Karpas-422 (cell line): ENCODE measurements at regions not wholly inside any gene's neighbourhood (a gene's known extent, or its start where the extent isn't known, plus 50 kb on each side); places are given as distances from the start of the nearest gene placed in this dataset.
"Not testable (repeated sequence)": the region's sequence is repeated elsewhere in the genome, so short reads cannot be mapped to it uniquely, and the experiment has no call there.

Experiments
- DNase-seq: peaks from one replicate; pipeline ENCODE4 v3.0.0-alpha.2; 2015
- H2AFZ ChIP-seq: fragments of 200-600 bp; sonication (generic); 2 replicates; pipeline ENCODE4 v1.6.1; 2014; ENCODE audit warnings: antibody characterized with exemption, low read length, mixed read lengths
- H3K27ac ChIP-seq: fragments of 200-600 bp; sonication (generic); 2 replicates; pipeline ENCODE4 v1.5.1; 2014; ENCODE audit warnings: mild to moderate bottlenecking, low read length, moderate library complexity
- H3K27me3 ChIP-seq: fragments of 200-600 bp; sonication (generic); 2 replicates; pipeline ENCODE4 v1.6.1; 2014; ENCODE audit warnings: low read length, mixed read lengths
- H3K36me3 ChIP-seq: fragments of 200-600 bp; sonication (generic); 2 replicates; pipeline ENCODE4 v1.6.1; 2014; ENCODE audit warnings: low read length, mixed read lengths; ENCODE audit not compliant: insufficient read depth
- H3K4me1 ChIP-seq: fragments of 200-600 bp; sonication (generic); 2 replicates; pipeline ENCODE4 v1.6.1; 2014; ENCODE audit warnings: mild to moderate bottlenecking, low read length, mixed read lengths
- H3K4me2 ChIP-seq: fragments of 200-600 bp; sonication (generic); 2 replicates; pipeline ENCODE4 v1.6.1; 2014; ENCODE audit warnings: low read length, low read depth, mild to moderate bottlenecking; ENCODE audit not compliant: poor library complexity, severe bottlenecking
- H3K4me3 ChIP-seq: fragments of 200-600 bp; sonication (generic); 2 replicates; pipeline ENCODE4 v1.5.1; 2014; ENCODE audit warnings: mild to moderate bottlenecking, antibody characterized with exemption, low read length, mixed read lengths
- H3K79me2 ChIP-seq: fragments of 200-600 bp; sonication (generic); 2 replicates; pipeline ENCODE4 v1.6.1; 2014; ENCODE audit warnings: mild to moderate bottlenecking, low read length, mixed read lengths
- H3K9ac ChIP-seq: fragments of 200-600 bp; sonication (generic); 2 replicates; pipeline ENCODE4 v1.6.0; 2014; ENCODE audit warnings: low read length
- H3K9me2 ChIP-seq: fragments of 200-600 bp; sonication (generic), shearing (Covaris generic); replicated peaks from 2 replicates; pipeline ENCODE4 v1.6.0; 2014; ENCODE audit warnings: mild to moderate bottlenecking, low read length, moderate library complexity; ENCODE audit not compliant: insufficient read depth
- H3K9me3 ChIP-seq: fragments of 300-700, 200-600 bp; sonication (generic); 2 replicates; pipeline ENCODE4 v1.6.1; 2014; ENCODE audit warnings: low read length, mixed read lengths
- H4K20me1 ChIP-seq: fragments of 200-600 bp; sonication (generic); 2 replicates; pipeline ENCODE4 v1.6.1; 2014; ENCODE audit warnings: mild to moderate bottlenecking, antibody characterized with exemption, low read length, low read depth; ENCODE audit not compliant: insufficient read depth

DNA sequence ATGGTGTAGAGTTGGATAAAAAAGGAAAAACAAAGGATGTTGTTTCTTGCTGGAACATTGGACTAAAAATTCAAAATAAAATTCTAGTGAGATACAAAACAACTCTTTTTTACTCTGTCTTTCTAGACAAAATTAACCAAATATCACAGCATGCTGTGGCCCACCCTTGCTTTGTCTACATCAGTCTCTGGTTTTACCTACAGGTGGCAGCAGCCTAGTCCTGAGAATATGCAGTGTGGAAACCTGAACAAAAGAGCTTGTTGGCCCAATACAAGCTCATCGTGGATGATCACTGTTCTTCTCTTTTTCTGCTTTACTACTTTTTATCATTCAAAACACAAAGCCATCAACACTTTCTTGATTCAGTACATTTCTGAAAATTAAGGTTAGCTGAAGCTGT lies 210.4 kb downstream of the CDH19 start:
- Histone ChIP-seq H3K4me2 (no peak overlapping the region), H3K9me3 (peaks cover 56% of the 10 kb centered on the region), H3K27ac (no peak overlapping the region), H3K9me2 (no peaks in the 10 kb centered on the region), H4K20me1 (no peaks in the 10 kb centered on the region), H3K4me1 (no peaks in the 10 kb centered on the region), H3K27me3 (no peaks in the 10 kb centered on the region), H3K4me3 (peak overlapping the region; percentile 37), H3K79me2 (no peaks in the 10 kb centered on the region), H2AFZ (no peak overlapping the region), H3K36me3 (no peaks in the 10 kb centered on the region), H3K9ac (no peak overlapping the region)
- DNase-seq = no peak

DNA sequence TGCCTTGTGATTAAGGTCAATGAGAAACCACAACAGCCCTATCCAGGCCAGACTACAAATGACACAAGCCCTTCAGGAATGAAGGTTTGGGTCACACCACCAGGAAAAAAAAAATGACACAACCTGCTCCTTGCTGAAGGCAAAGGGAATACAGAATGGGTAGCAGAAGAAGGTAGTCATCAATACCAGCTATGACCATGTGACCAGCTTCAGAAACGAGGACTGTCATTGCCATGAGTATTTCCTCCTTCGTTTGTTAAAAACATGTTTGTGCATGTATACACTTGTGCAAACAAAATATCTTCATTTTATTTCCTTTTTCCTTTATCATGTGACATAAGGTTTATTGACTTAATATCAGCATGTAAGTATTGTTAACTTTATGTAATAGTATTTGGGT lies 226.6 kb downstream of the CDH19 start:
- no peaks in the 10 kb centered on the region for H3K36me3 ChIP-seq
- DNase-seq = no peak
- H3K9me3 ChIP-seq = peaks cover 56% of the 10 kb centered on the region
- no peaks in the 10 kb centered on the region for H3K4me1 ChIP-seq
- no peak overlapping the region for H3K27ac ChIP-seq
- H3K27me3 ChIP-seq = no peaks in the 10 kb centered on the region
- H3K4me2 ChIP-seq = no peak overlapping the region
- H3K79me2 ChIP-seq = no peaks in the 10 kb centered on the region
- H4K20me1 ChIP-seq = no peaks in the 10 kb centered on the region
- H3K4me3 ChIP-seq = no peak overlapping the region
- no peak overlapping the region for H3K9ac ChIP-seq
- no peaks in the 10 kb centered on the region for H3K9me2 ChIP-seq
- H2AFZ ChIP-seq = no peak overlapping the region

DNA sequence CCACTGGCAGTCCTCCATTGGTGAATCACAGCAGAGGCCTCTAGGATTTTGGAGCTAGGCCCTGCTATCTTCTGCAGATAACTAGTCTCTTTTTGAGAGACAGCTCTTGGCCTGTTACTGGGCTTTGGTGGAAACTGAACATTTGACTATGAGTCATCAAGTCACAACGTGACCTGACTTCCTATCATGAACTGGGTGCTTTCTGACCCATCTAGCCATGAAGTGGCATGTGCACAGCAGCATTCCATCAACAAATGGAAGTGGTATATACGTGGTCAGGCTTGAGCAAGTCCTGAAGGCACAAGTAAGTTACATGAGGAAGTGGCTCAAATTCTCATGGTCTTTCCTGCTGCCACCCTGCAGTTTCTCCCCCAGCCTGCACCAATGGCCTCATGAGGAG lies 228.5 kb downstream of the CDH19 start:
- not testable (repeated sequence) for H3K4me2 ChIP-seq, H3K4me1 ChIP-seq, H3K9me2 ChIP-seq, H4K20me1 ChIP-seq, H3K9ac ChIP-seq, H3K79me2 ChIP-seq, DNase-seq, H3K27me3 ChIP-seq, H3K4me3 ChIP-seq, H3K36me3 ChIP-seq, H2AFZ ChIP-seq, H3K27ac ChIP-seq
- H3K9me3 ChIP-seq = peaks cover 52% of the 10 kb centered on the region

DNA sequence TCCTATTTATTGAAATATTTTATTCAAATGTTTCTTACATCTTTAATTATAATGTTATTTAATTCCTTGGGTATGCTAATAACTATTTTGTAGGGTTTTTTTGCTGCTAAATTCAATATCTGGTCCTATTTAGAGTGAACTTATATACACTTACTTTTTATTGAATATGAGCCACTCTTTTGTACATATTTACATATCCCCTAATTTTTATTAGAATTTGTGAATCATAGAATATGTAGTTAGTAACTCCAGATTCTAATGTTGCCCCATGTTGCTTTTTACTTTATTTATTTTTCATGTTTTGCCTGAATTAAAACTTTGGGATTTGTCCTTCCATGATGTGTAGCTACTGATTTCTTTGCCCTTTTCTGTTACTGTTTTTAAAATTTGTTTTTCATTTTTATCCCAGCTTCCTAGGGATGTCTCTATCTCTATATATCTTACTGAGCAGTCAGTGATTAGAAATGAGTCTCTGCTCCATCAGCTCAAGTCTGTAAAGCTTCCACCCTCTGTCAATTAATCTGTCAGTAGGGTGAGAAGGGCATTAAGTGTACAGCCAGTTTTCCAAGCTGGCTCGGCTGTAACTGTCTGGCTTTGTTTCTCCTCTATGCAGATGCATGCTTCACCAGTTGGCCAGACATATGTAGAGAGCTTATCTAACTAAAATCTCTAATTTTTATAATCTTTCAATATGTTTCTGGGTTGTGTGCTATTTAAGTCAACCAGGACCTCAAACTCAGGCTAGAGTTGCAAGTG lies 256.9 kb downstream of the CDH19 start:
- DNase-seq = no peak
- H3K9me2 ChIP-seq = no peaks in the 10 kb centered on the region
- H3K9me3 ChIP-seq = peaks cover 51% of the 10 kb centered on the region
- no peak overlapping the region for H3K4me3 ChIP-seq
- H3K27ac ChIP-seq = no peak overlapping the region
- H4K20me1 ChIP-seq = no peaks in the 10 kb centered on the region
- H3K36me3 ChIP-seq = no peaks in the 10 kb centered on the region
- H3K79me2 ChIP-seq = no peaks in the 10 kb centered on the region
- no peak overlapping the region for H3K4me2 ChIP-seq
- H2AFZ ChIP-seq = no peak overlapping the region
- H3K4me1 ChIP-seq = no peaks in the 10 kb centered on the region
- H3K27me3 ChIP-seq = no peaks in the 10 kb centered on the region
- no peak overlapping the region for H3K9ac ChIP-seq

DNA sequence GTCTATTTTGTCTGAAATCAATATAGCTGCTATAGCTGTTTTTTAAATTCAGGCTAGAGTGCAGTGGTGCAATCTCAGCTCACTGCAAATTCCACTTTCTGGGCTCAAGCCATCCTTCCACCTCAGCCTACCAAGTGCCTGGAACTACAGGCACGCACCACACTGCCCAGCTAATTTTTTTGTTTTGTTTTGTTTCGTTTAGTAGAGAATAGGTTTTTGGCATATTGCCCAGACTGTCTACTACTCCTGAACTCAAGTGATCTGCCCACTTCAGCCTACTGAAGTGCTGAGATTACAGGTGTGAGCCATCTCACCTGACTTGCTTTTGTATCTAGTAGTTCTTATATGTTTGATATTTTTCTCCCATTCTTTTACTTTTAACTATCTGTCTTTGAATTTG lies 259.7 kb downstream of the CDH19 start:
- DNase-seq = no peak
- H3K9ac ChIP-seq = no peak overlapping the region
- H3K4me2 ChIP-seq = no peak overlapping the region
- H3K9me3 ChIP-seq = peaks cover 53% of the 10 kb centered on the region
- no peak overlapping the region for H3K27ac ChIP-seq
- no peaks in the 10 kb centered on the region for H3K9me2 ChIP-seq
- no peaks in the 10 kb centered on the region for H4K20me1 ChIP-seq
- H3K4me1 ChIP-seq = no peaks in the 10 kb centered on the region
- no peaks in the 10 kb centered on the region for H3K27me3 ChIP-seq
- no peaks in the 10 kb centered on the region for H3K36me3 ChIP-seq
- no peak overlapping the region for H3K4me3 ChIP-seq
- no peaks in the 10 kb centered on the region for H3K79me2 ChIP-seq
- H2AFZ ChIP-seq = no peak overlapping the region

DNA sequence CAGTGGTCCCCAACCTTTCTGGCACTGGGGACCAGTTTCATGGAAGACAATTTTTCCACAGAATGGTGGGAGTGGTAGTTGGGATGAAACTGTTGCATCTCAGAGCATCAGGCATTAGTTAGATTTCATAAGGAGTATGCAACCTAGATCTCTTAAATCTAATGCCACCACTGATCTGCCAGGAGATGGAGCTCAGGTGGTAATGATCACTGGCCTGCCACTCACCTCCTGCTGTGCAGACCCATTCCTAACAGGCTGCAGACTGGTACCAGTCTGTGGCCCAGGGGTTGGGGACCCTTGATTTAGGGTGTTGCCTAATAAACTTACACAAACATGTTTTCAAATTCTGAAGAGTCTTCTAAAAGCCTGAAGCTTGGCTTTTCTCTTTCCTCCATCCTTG lies 261.3 kb downstream of the CDH19 start:
- Histone ChIP-seq H3K27me3 (no peaks in the 10 kb centered on the region), H3K4me3 (no peak overlapping the region), H3K79me2 (no peaks in the 10 kb centered on the region), H2AFZ (no peak overlapping the region), H3K4me2 (no peak overlapping the region), H3K27ac (no peak overlapping the region), H3K4me1 (no peaks in the 10 kb centered on the region), H3K9me2 (no peaks in the 10 kb centered on the region), H3K9me3 (peaks cover 57% of the 10 kb centered on the region), H3K36me3 (no peaks in the 10 kb centered on the region), H3K9ac (no peak overlapping the region), H4K20me1 (no peaks in the 10 kb centered on the region)
- no peak for DNase-seq

DNA sequence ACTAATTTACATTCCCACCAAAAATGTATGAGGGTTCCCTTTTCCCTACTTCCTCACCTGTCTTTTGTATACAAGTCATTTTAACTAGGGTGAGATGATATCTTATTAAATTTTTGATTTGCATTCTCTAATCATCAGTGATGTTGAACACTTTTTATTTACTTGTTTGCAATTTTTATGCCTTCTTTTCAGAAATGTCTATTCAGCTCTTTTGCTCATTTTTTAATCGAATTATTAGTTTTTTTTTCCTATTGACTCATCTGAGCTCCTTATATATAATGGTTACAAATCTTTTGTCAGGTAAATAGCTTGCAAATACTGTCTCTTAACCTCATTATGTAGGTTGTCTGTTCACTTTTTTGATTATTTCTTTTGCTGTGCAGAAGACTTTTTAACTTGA lies 269.4 kb downstream of the CDH19 start:
- Histone ChIP-seq H3K4me3 (no peak overlapping the region), H3K9me2 (no peaks in the 10 kb centered on the region), H3K36me3 (no peaks in the 10 kb centered on the region), H3K9ac (no peak overlapping the region), H4K20me1 (no peaks in the 10 kb centered on the region), H3K4me1 (no peaks in the 10 kb centered on the region), H3K27me3 (no peaks in the 10 kb centered on the region), H3K9me3 (peaks cover 62% of the 10 kb centered on the region), H3K4me2 (no peak overlapping the region), H3K79me2 (no peaks in the 10 kb centered on the region), H2AFZ (no peak overlapping the region), H3K27ac (no peak overlapping the region)
- no peak for DNase-seq

DNA sequence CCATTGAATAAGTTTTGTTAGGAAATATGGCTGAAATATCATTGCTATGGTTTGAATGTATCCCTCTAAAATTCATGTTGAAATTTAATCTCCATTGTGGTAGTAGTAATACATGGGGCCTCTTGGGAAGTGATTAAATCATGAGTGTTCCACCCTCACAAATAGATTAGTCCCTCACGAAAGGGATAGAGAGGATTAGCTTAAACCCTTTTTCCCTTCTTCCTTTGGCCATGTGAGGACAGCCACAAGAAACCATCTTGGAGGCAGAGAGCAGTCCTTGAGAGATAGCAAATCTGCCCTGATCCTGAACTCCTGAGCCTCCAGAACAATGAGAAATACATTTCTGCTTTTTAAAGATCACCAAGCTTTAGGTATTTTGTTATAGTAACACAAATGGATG lies 274.2 kb downstream of the CDH19 start:
- Histone ChIP-seq H3K4me3 (no peak overlapping the region), H3K4me2 (no peak overlapping the region), H3K9ac (no peak overlapping the region), H3K79me2 (no peaks in the 10 kb centered on the region), H3K4me1 (no peaks in the 10 kb centered on the region), H3K36me3 (no peaks in the 10 kb centered on the region), H3K27ac (no peak overlapping the region), H4K20me1 (no peaks in the 10 kb centered on the region), H2AFZ (no peak overlapping the region), H3K9me2 (no peaks in the 10 kb centered on the region), H3K9me3 (peaks cover 53% of the 10 kb centered on the region), H3K27me3 (no peaks in the 10 kb centered on the region)
- no peak for DNase-seq
